ENCODE measurements at regions not wholly inside any gene's neighbourhood (a gene's known extent, or its start where the extent isn't known, plus 50 kb on each side); places are given as distances from the start of the nearest gene placed in this dataset.
A peak's percentile ranks its signal among the peaks of the same experiment; 100 is the strongest.

DNA sequence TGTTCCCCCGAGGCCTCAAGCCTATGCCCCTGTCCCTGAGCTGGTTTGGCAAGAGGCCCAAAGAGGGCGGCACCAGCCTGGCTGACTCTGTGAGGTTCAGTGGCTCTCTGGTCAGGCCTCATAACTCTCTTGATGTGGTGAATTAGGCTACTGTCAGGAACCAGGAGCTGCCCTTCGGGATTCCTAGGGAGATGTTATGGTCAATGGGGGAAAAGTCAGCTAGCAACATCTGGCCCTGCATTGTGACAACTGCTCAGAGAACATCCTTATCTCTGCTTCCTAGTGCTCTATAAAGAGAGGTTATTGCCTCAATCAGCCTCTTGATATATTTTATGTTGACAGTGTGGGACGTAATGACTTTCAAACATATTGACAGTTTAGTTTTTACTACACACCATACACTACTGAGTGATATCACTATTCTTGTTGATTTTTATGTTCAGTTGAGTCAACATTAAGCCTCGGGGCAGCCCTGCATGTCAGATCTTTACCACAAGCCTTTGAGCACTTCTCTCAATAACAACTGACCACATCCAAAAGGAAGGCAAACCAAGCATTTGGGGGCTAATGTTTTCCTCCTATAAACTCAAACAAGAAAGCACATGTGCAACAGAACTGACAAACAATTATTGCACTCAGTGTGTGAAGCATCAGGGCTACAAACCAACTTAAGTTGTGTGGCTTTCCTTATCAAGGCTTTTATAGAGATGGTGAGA lies 448.3 kb upstream of the SLC14A2 start:
- Histone ChIP-seq H3K36me3 (ENCODE audit: low read depth) (no peaks in the 10 kb centered on the region), H3K27me3 (ENCODE audit: insufficient read depth, poor library complexity, severe bottlenecking) (no peaks in the 10 kb centered on the region), H3K4me1 (ENCODE audit: insufficient read depth, poor library complexity, severe bottlenecking) (peaks cover 42% of the 10 kb centered on the region), H3K9me3 (ENCODE audit: severe bottlenecking) (no peaks in the 10 kb centered on the region), H3K4me3 (ENCODE audit: severe bottlenecking) (no peak overlapping the region), H3K27ac (ENCODE audit: poor library complexity, severe bottlenecking) (peak overlapping the region; percentile 77)
- no peak for TF ChIP-seq CTCF (IDR thresholded peaks at IDR 0.05; ENCODE audit: poor library complexity, severe bottlenecking)
- ATAC-seq (ENCODE audit: low read depth) (peak; percentile 7; the same call in 2 of the 3 replicates), DNase-seq (ENCODE audit: low spot score) (peak; percentile 57)

GRCh38 chr18:45167631-45168280 lies 447.5 kb upstream of the SLC14A2 start:
- Histone ChIP-seq H3K27me3 (ENCODE audit: insufficient read depth, poor library complexity, severe bottlenecking) (no peaks in the 10 kb centered on the region), H3K4me1 (ENCODE audit: insufficient read depth, poor library complexity, severe bottlenecking) (peaks cover 42% of the 10 kb centered on the region), H3K36me3 (ENCODE audit: low read depth) (no peaks in the 10 kb centered on the region), H3K9me3 (ENCODE audit: severe bottlenecking) (no peaks in the 10 kb centered on the region), H3K4me3 (ENCODE audit: severe bottlenecking) (no peak overlapping the region), H3K27ac (ENCODE audit: poor library complexity, severe bottlenecking) (peak overlapping the region; percentile 77)
- no peak for TF ChIP-seq CTCF (IDR thresholded peaks at IDR 0.05; ENCODE audit: poor library complexity, severe bottlenecking)
- no peak for DNase-seq (ENCODE audit: low spot score)
- peak; percentile 31 for ATAC-seq (ENCODE audit: low read depth)

- Histone ChIP-seq H3K27me3 (ENCODE audit: insufficient read depth, poor library complexity, severe bottlenecking) (no peaks in the 10 kb centered on the region), H3K4me3 (ENCODE audit: severe bottlenecking) (no peak overlapping the region), H3K36me3 (ENCODE audit: low read depth) (no peaks in the 10 kb centered on the region), H3K4me1 (ENCODE audit: insufficient read depth, poor library complexity, severe bottlenecking) (peaks cover 42% of the 10 kb centered on the region), H3K9me3 (ENCODE audit: severe bottlenecking) (no peaks in the 10 kb centered on the region), H3K27ac (ENCODE audit: poor library complexity, severe bottlenecking) (peak overlapping the region; percentile 77)
- TF ChIP-seq CTCF (IDR thresholded peaks at IDR 0.05; ENCODE audit: poor library complexity, severe bottlenecking) = no peak
- ATAC-seq (ENCODE audit: low read depth) (peak; percentile 57), DNase-seq (ENCODE audit: low spot score) (peak; percentile 59)
Observed at GRCh38 chr18:45168866-45169600, 446.2 kb upstream of the SLC14A2 start.

DNA sequence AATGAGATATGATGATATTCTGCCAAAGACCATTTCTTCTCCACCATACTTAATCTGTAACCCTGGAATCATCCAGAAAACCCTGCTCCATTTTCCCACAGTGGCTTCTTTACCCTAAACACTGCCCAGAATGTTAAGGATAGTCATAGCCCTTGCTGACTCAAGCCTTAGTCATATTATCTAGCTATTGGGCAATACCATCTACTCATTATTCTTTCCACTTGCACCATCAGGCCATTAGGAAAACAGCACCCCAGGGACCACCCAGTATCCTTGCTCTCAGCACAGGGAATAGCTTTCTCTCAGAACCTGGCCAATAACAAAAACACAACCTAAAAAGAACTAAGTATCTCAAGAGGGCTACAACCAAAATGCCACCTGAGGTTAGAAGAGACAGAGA lies 445.7 kb upstream of the SLC14A2 start:
- Histone ChIP-seq H3K4me3 (ENCODE audit: severe bottlenecking) (no peak overlapping the region), H3K27ac (ENCODE audit: poor library complexity, severe bottlenecking) (peak overlapping the region; percentile 77), H3K36me3 (ENCODE audit: low read depth) (no peaks in the 10 kb centered on the region), H3K27me3 (ENCODE audit: insufficient read depth, poor library complexity, severe bottlenecking) (no peaks in the 10 kb centered on the region), H3K9me3 (ENCODE audit: severe bottlenecking) (no peaks in the 10 kb centered on the region), H3K4me1 (ENCODE audit: insufficient read depth, poor library complexity, severe bottlenecking) (peaks cover 42% of the 10 kb centered on the region)
- peak; percentile 42 for ATAC-seq (ENCODE audit: low read depth)
- no peak for DNase-seq (ENCODE audit: low spot score)
- TF ChIP-seq CTCF (IDR thresholded peaks at IDR 0.05; ENCODE audit: poor library complexity, severe bottlenecking) = no peak
